ENCODE measurements at regions not wholly inside any gene's neighbourhood (a gene's known extent, or its start where the extent isn't known, plus 50 kb on each side); places are given as distances from the start of the nearest gene placed in this dataset.

DNA sequence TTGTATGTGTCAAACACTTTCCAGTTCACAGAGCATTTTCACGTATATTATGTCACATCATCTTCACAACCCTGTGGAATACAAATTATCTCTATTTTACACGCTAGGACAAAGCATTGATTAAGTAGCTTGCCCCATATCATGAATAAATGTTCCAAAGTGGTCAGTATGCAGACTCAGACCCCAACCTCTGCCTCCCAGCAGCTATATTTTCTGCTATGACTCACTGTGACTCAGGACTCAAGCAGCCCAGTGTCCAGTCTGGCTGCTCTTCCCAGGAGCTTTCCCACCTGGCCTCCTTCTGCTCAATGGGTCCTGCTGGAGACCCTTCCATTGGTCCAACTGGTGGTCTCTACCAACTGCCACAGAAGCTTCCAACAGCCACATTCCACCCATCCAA is 56.0 kb upstream of the RAP1A start:
- TF ChIP-seq, protein P1, sequence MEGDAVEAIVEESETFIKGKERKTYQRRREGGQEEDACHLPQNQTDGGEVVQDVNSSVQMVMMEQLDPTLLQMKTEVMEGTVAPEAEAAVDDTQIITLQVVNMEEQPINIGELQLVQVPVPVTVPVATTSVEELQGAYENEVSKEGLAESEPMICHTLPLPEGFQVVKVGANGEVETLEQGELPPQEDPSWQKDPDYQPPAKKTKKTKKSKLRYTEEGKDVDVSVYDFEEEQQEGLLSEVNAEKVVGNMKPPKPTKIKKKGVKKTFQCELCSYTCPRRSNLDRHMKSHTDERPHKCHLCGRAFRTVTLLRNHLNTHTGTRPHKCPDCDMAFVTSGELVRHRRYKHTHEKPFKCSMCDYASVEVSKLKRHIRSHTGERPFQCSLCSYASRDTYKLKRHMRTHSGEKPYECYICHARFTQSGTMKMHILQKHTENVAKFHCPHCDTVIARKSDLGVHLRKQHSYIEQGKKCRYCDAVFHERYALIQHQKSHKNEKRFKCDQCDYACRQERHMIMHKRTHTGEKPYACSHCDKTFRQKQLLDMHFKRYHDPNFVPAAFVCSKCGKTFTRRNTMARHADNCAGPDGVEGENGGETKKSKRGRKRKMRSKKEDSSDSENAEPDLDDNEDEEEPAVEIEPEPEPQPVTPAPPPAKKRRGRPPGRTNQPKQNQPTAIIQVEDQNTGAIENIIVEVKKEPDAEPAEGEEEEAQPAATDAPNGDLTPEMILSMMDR (IDR thresholded peaks at IDR 0.05): no peak
- no peak for TF ChIP-seq POLR2A (IDR thresholded peaks at IDR 0.05)
